OCI-LY3 (cell line): ENCODE measurements at regions not wholly inside any gene's neighbourhood (a gene's known extent, or its start where the extent isn't known, plus 50 kb on each side); places are given as distances from the start of the nearest gene placed in this dataset.

Source experiments
- H2AFZ ChIP-seq: fragments of 200-600, 300-600 bp; shearing (Covaris generic); 2 replicates; pipeline ENCODE4 v1.6.0; 2014; ENCODE audit warnings: antibody characterized with exemption, low read depth, low read length
- H3K27ac ChIP-seq: fragments of 200-600, 300-600 bp; sonication (generic); 2 replicates; pipeline ENCODE4 v1.5.1; 2014; ENCODE audit warnings: mild to moderate bottlenecking, low read length, moderate library complexity, mixed read lengths
- H3K27me3 ChIP-seq: fragments of 200-600, 300-600 bp; sonication (generic); 2 replicates; pipeline ENCODE4 v1.6.1; 2014; ENCODE audit warnings: low read depth, low read length, mixed read lengths
- H3K36me3 ChIP-seq: fragments of 200-600, 300-600 bp; sonication (generic); replicated peaks from 2 replicates; pipeline ENCODE3; 2014; ENCODE audit warnings: low read depth, low read length, mixed read lengths
- H3K4me1 ChIP-seq: fragments of 300-600, 200-600 bp; sonication (generic); 2 replicates; pipeline ENCODE4 v1.6.1; 2014; ENCODE audit warnings: low read length, mixed read lengths
- H3K4me2 ChIP-seq: fragments of 200-600, 300-600 bp; sonication (generic); 2 replicates; pipeline ENCODE4 v1.6.1; 2014; ENCODE audit warnings: low read length, mixed read lengths
- H3K4me3 ChIP-seq: fragments of 300-600, 200-600 bp; sonication (generic); 2 replicates; pipeline ENCODE4 v1.5.1; 2014; ENCODE audit warnings: antibody characterized with exemption, mild to moderate bottlenecking, low read length, moderate library complexity
- H3K79me2 ChIP-seq: fragments of 300-600, 200-600 bp; shearing (Covaris generic); 2 replicates; pipeline ENCODE4 v1.6.1; 2014; ENCODE audit warnings: mild to moderate bottlenecking, low read length, mixed read lengths
- H3K9ac ChIP-seq: fragments of 300-600, 200-600 bp; shearing (Covaris generic); 2 replicates; pipeline ENCODE4 v1.6.0; 2014; ENCODE audit warnings: mild to moderate bottlenecking, low read length, moderate library complexity
- H3K9me3 ChIP-seq: fragments of 200-600, 300-600 bp; shearing (Covaris generic); 2 replicates; pipeline ENCODE4 v1.6.1; 2014; ENCODE audit warnings: low read length, mixed read lengths; ENCODE audit not compliant: insufficient read depth
- H4K20me1 ChIP-seq: fragments of 200-600, 300-600 bp; sonication (generic); 2 replicates; pipeline ENCODE4 v1.6.1; 2016; ENCODE audit warnings: low read length, mixed read lengths; ENCODE audit not compliant: insufficient read depth
- EZH2phosphoT487 ChIP-seq: fragments of 200-600 bp; shearing (Covaris generic); IDR thresholded peaks from 2 replicates; pipeline ENCODE4 v1.6.1; 2018; ENCODE audit warnings: antibody characterized with exemption, mixed run types, low read depth
- TF ChIP-seq, protein P1 (sequence below): fragments of 200-600, 300-600 bp; sonication (generic); IDR thresholded peaks from 2 replicates; pipeline ENCODE4 v1.5.1; 2014; ENCODE audit warnings: antibody characterized with exemption, low read length, low read depth

DNA sequence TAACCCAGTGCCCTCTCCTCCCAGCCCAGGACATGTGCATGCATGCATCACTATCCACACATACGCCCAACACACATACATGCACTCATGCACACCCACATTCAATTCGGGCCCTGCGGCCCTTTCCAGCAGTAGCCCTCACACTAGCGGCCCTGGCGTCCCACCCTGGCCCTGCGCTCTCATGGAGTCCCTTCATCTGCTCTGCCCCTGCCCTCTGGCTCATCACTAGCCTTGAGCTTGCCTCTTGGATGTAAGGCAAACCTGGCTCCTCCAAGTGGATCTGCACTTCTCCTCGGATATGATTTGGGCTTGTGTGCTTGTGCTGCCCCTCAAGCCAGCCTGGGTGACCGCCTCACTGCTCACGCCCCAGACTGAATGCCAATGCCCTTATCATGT lies 147.2 kb downstream of the SEC61B start:
- no peaks in the 10 kb centered on the region for H3K27me3 ChIP-seq
- no peak overlapping the region for H2AFZ ChIP-seq
- H3K4me3 ChIP-seq: no peak overlapping the region
- no peak overlapping the region for H3K4me2 ChIP-seq
- H3K9ac ChIP-seq: no peak overlapping the region
- H3K4me1 ChIP-seq: peaks cover 23% of the 10 kb centered on the region
- TF ChIP-seq, protein P1, sequence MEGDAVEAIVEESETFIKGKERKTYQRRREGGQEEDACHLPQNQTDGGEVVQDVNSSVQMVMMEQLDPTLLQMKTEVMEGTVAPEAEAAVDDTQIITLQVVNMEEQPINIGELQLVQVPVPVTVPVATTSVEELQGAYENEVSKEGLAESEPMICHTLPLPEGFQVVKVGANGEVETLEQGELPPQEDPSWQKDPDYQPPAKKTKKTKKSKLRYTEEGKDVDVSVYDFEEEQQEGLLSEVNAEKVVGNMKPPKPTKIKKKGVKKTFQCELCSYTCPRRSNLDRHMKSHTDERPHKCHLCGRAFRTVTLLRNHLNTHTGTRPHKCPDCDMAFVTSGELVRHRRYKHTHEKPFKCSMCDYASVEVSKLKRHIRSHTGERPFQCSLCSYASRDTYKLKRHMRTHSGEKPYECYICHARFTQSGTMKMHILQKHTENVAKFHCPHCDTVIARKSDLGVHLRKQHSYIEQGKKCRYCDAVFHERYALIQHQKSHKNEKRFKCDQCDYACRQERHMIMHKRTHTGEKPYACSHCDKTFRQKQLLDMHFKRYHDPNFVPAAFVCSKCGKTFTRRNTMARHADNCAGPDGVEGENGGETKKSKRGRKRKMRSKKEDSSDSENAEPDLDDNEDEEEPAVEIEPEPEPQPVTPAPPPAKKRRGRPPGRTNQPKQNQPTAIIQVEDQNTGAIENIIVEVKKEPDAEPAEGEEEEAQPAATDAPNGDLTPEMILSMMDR: no peak
- TF ChIP-seq EZH2phosphoT487: no peak
- H3K36me3 ChIP-seq: no peaks in the 10 kb centered on the region
- H3K9me3 ChIP-seq: no peaks in the 10 kb centered on the region
- no peaks in the 10 kb centered on the region for H4K20me1 ChIP-seq
- no peak overlapping the region for H3K27ac ChIP-seq
- no peaks in the 10 kb centered on the region for H3K79me2 ChIP-seq

DNA sequence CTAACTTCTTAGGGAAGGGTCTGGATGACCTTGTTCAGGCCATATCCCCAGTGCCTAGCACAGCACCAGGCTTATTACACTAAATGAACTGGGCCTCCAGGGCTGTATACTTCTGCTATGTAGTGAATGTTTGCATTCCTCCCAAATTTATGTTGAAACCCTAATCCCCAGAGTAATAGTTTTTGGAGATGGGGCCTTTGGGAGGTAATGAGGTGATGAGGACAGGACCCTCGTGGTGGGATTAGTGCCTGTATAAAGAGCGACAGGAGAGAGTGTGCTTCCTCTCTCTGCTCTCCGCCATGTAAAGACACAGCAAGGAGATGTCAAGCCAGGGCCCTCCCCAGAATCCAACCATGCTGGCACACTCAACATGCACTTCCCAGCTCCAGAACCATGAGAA lies 148.3 kb downstream of the SEC61B start:
- H3K4me2 ChIP-seq: no peak overlapping the region
- H3K27me3 ChIP-seq: no peaks in the 10 kb centered on the region
- H3K4me3 ChIP-seq: no peak overlapping the region
- no peak overlapping the region for H3K27ac ChIP-seq
- H3K9ac ChIP-seq: no peak overlapping the region
- H3K4me1 ChIP-seq: peaks cover 12% of the 10 kb centered on the region
- H3K79me2 ChIP-seq: no peaks in the 10 kb centered on the region
- no peaks in the 10 kb centered on the region for H3K9me3 ChIP-seq
- H4K20me1 ChIP-seq: no peaks in the 10 kb centered on the region
- TF ChIP-seq EZH2phosphoT487: no peak
- TF ChIP-seq, protein P1: no peak
- no peaks in the 10 kb centered on the region for H3K36me3 ChIP-seq
- no peak overlapping the region for H2AFZ ChIP-seq

GRCh38 chr9:99371376-99371775 lies 149.3 kb downstream of the SEC61B start:
- Histone ChIP-seq H3K4me3 (no peak overlapping the region), H3K27ac (no peak overlapping the region), H2AFZ (no peak overlapping the region), H3K27me3 (no peaks in the 10 kb centered on the region), H3K9ac (no peak overlapping the region), H4K20me1 (no peaks in the 10 kb centered on the region), H3K36me3 (no peaks in the 10 kb centered on the region), H3K4me1 (peaks cover 5% of the 10 kb centered on the region), H3K4me2 (no peak overlapping the region), H3K79me2 (no peaks in the 10 kb centered on the region), H3K9me3 (no peaks in the 10 kb centered on the region)
- TF ChIP-seq, protein P1: no peak
- TF ChIP-seq EZH2phosphoT487: no peak

GRCh38 chr9:99373912-99374311 lies 151.8 kb downstream of the SEC61B start:
- Histone ChIP-seq H3K4me1 (no peaks in the 10 kb centered on the region), H3K27ac (no peak overlapping the region), H3K4me2 (no peak overlapping the region), H3K4me3 (no peak overlapping the region), H3K27me3 (0 out of 2 replicates have a peak, but pooled peaks cover 5% of the 10 kb centered on the region), H4K20me1 (no peaks in the 10 kb centered on the region), H3K9me3 (no peaks in the 10 kb centered on the region), H3K36me3 (no peaks in the 10 kb centered on the region), H3K79me2 (no peaks in the 10 kb centered on the region), H3K9ac (no peak overlapping the region), H2AFZ (no peak overlapping the region)
- TF ChIP-seq, protein P1: no peak
- TF ChIP-seq EZH2phosphoT487: no peak
